ENCODE measurements at regions not wholly inside any gene's neighbourhood (a gene's known extent, or its start where the extent isn't known, plus 50 kb on each side); places are given as distances from the start of the nearest gene placed in this dataset.
"Not testable (repeated sequence)": the region's sequence is repeated elsewhere in the genome, so short reads cannot be mapped to it uniquely, and the experiment has no call there.

DNA sequence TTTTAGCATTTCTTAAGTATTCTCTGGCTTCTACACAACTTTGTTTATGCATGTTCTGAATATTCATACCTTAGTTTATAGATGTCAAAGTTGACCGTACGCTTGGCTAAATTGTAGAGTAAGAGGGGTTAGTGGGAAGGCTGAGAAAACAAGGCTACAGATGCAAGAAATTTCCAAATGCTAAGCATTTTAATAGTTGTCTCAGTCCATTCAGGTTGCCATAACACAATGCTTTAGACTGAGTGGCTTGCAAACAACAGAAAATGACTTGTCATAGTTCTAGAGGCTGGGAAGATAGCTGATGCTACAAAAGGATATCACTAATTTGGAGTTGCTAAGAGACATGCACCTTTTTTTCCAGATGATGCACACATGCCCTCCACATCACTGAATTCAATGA is 53.0 kb upstream of the C1QTNF3 start:
- DNase-seq, result not testable (repeated sequence)

DNA sequence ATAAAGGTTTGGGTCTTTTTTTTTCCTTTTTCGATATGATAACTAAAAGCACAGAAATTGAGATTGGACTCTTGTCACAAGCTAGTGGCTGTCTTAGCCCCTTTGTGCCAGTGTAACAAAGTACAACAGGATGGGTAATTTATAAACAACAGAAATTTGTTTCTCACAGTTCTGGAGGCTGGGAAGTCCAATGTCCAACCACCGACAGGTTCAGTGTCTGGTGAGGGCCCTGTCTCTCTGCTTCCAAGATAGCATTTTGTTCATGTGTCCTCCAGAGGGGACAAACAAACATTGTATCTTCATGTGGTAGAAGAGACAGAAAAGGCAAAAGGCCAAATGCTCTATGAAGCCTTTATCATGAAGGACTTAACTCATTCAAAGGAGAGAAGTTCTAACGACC is 56.9 kb upstream of the C1QTNF3 start:
- DNase-seq, result not testable (repeated sequence)

GRCh38 chr5:34101567-34101966 is 58.6 kb upstream of the C1QTNF3 start:
- not testable (repeated sequence) for DNase-seq

GRCh38 chr5:34108897-34109296 is 65.9 kb upstream of the C1QTNF3 start:
- DNase-seq, result not testable (repeated sequence)

DNA sequence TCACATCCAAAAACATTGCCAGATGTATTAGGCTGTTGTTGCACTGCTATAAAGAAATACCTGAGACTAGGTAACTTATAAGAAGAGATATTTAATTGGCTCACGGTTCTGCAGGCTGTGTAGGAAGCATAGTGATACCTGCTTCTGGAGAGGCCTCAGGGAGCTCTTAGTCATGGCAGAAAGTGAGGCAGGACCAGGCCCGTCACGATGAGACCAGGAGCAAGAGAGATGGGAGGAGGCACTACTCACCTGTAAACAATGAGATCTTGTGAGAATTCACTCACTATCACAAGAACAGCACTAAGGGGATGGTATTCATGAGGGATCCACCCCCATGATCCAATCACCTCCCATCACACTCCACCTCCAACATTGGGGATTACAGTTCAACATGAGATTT is 81.3 kb upstream of the C1QTNF3 start:
- not testable (repeated sequence) for DNase-seq

- DNase-seq, result not testable (repeated sequence)
Observed at GRCh38 chr5:34125354-34125753, 82.3 kb upstream of the C1QTNF3 start.

- DNase-seq, result not testable (repeated sequence)
Observed at GRCh38 chr5:34126741-34127140, 83.7 kb upstream of the C1QTNF3 start.

DNA sequence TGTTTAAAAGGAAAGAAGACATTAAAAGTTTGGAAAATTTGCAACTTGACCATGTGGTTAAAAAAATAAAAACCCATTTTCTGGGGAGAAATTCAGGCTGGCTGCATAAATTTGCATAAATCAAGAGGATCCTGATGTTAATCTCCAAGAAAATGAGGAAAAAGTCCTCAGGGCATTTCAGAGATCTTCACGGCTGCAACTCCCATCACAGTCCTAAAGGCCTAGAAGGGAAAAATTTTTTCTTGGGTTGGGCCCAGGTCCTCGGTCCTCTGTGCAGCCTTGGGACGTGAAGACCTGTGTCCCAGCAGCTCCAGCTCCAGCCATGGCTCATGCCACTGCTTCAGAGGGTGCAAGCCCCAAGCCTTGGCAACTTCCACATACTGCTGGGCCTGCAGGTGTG is 84.8 kb upstream of the C1QTNF3 start:
- not testable (repeated sequence) for DNase-seq

GRCh38 chr5:34128890-34129289 is 85.9 kb upstream of the C1QTNF3 start:
- DNase-seq, result not testable (repeated sequence)

DNA sequence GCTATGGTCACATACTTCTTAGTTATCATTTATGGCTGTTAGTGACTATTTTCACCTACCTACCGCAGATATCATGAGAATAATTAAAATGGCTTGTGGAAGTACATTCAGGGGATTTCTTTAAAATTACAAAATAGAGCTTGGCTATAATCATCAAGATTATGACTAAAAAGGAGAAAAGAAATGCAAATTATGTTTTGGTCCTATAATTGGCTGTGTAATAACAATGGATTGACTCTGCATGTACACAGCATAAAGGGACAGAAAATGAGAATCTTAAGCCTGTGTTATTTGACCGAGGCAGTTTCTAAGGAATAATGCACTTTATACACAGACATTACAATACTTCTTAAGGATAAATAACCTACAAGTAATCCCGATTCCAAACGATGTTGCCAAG is 112.0 kb upstream of the C1QTNF3 start:
- DNase-seq, result not testable (repeated sequence)

DNA sequence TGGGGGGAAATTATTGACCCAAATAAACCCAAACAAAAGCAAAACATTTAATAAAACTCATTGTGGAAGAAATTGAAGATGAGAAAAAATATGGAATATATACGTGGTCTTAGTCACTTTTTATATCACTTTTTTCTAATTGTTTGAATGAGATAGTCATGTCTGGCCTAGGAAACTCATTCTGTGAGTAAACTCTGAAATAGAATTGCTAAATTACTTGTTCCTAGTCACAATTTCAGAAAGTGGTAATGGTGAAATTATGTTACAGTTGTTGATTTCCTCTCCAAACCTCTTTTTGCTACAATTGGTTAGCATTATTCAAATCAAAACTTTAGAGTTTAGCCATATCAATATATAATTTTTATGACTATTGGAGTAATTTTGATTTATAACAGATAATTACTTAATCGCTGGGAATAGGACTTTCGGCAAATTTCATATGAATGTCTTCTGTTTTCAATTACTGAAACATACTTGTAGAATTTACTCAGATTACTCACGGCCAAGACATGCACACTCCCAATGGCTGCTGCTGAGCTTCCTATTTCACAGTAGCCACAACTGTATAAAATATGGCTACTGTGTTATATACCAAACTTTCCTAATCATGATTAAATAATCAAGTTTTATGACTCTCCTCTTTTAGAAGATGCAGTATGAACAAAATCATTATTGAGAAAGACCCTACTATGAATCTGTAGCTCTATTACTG is 113.8 kb upstream of the C1QTNF3 start:
- DNase-seq, result not testable (repeated sequence)

DNA sequence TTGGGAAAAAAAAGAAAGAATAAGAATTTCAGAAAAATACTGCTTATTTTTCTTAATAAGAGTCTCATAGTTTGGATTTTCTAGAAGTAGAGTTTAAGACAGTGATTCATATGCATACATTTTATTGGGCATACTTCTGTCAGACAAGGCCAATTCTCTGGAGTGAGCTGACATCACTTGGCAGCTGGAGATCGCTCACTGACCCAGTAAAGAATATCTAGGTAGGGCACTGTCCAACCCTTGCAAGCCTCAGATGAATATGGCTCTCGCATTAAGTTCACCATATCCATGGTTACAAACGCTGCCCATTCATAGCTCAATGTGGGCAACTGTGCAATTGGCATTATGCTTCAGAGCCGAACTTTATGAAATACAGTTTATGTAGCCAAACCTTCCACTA is 117.9 kb upstream of the C1QTNF3 start:
- not testable (repeated sequence) for DNase-seq

DNA sequence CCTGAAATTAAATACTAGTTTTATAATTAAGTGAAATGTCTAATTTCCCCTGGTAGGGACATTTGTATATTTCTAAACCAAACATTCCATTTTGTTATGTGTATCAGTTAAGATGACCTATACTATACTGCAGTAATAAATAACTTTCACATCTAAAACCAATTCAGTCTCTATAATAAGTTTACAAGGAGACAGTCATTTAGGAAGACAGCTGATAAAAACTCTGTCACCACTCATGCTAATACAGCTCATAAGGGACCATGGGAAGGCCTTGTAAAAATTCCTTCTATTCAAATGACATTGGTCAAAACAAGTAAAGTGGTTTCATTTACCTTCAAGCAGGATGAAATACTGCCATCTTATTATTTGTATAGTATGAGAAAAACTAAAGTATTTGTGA is 128.4 kb upstream of the C1QTNF3 start:
- DNase-seq, result not testable (repeated sequence)

DNA sequence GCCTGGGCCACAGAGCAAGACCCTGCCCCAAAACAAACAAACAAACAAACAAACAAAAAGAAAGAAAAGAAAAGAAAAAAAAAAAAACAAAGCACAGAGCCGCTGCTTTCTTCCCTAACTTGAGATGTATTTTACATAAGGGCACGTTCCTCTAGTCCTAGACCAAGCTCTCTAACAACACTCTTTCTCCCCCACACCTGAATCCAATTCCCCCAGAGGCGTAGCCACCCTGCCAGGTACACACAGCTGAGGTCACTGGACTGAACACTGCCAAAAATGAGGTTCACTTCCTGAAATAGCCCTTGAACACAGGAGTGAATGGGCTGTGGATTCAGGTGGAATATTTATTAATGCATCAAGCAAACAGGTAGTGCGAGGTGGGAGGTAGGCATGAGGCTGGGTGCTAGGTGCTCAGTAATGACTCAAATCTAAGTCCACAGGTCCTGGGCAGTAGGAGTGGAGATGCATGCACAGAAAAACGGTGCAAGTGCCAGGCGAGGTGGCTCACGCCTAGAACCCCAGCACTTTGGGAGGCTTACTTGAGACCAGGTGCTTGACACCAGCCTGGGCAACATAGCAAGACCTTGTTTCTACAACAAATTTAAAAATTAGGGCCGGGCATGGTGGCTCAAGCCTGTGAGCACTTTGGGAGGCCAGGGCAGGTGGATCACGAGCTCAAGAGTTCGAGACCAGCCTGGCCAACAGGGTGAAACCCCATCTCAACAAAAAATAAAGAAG is 136.6 kb upstream of the C1QTNF3 start:
- not testable (repeated sequence) for DNase-seq

GRCh38 chr5:34180225-34180624 is 137.2 kb upstream of the C1QTNF3 start:
- not testable (repeated sequence) for DNase-seq

- DNase-seq, result not testable (repeated sequence)
Observed at GRCh38 chr5:34180940-34181614, 138.1 kb upstream of the C1QTNF3 start.

- not testable (repeated sequence) for DNase-seq
Observed at GRCh38 chr5:34185005-34185404, 142.0 kb upstream of the C1QTNF3 start.

GRCh38 chr5:34185572-34185971 is 142.6 kb upstream of the C1QTNF3 start:
- DNase-seq, result not testable (repeated sequence)

DNA sequence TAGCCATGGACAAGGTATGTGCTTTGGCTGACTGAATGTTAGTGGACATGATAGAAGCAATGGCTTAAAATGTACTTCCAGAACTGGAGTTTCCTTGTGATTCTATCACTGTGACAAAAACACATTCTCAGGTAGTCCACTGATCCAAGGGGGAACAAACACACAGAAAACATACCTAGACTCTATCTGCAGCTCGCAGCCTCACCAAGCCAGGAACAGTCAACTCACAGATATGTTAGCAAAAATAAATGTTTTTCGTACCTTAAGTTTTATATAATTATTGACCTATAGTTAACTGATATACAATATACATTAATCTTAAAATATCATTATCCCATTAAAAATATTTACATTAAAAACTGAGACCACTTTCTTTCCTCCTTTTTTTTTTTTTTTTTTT is 143.1 kb upstream of the C1QTNF3 start:
- not testable (repeated sequence) for DNase-seq

GRCh38 chr5:34186865-34187264 is 143.9 kb upstream of the C1QTNF3 start:
- DNase-seq, result not testable (repeated sequence)

DNA sequence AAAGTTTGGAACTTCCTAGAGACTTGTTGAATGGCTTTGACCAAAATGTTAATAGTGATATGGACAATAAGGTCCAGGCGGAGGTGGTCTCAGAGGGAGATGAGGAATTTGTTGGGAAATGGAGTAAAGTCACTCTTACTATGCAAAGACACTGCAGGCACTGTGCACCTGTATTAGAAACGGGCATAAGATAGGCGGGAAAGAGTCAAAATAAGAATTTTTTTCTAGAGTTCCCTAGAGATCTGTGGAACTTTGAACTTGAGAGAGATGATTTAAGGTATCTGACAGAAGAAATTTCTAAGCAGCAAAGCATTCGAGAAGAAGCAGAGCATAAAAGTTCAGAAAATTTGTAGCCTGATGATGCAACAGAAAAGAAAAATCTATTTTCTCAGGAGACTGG is 144.4 kb upstream of the C1QTNF3 start:
- not testable (repeated sequence) for DNase-seq

GRCh38 chr5:34188001-34188822 is 145.2 kb upstream of the C1QTNF3 start:
- DNase-seq, result peak; percentile 39 to 63

Data from inflammatory macrophage (primary cell).